Activated CD4-positive, CD25-positive, alpha-beta regulatory T cell treated with anti-CD3 and anti-CD28 coated beads, Interleukin-2, amount 50 U/mL, for 72 hours (primary cell): ENCODE measurements at regions not wholly inside any gene's neighbourhood (a gene's known extent, or its start where the extent isn't known, plus 50 kb on each side); places are given as distances from the start of the nearest gene placed in this dataset.

Source experiments
- DNase-seq: peaks from one replicate; pipeline ENCODE4 v3.0.0; 2021

DNA sequence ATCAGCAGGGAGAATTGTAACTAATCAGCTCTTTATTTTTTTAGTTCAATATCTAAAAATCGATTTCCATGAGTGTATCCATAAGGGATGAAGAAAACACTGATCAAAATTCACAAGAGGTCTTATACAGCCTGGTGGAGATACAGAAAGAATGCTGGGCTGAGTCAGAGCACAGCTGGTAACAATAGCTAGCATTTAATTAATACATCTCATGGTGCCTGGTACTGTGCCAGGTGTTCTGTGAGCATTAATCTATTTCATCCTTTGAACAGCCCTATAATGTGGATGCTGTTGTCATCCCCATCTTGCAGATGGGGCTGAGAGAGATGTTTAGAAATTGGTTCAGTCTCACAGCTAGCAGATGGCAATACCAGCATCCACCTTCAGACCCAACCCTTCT lies 250.9 kb upstream of the RPS6KA3 start:
- no peak for DNase-seq

DNA sequence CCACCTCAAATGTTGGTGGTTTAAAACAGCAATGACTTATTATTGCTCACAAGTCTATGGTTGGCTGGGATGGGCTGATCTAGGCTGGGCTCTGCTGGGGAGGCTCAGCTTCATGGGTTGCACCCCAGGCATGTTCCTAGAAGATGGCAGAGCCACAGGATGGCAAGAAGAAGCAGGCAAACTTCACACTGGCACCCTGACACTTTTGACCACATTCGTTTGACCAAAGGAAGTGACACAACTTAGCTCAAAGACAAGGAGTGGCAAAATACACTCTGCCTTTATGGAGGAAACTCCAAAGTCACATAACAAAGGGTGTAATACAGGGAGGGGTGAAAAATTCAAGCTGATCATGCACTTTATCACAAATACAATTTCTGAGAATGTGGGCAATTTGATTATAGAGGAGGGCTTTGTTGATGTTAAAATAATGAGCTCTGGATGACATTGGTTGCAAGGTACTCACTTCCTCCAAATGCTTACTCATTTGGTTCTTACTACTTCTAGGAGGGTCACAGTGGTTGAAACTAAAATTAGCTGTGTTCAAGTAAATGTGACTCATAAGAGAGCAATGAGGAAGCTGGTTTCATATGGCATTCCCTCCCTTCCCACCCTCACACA lies 249.2 kb upstream of the RPS6KA3 start:
- no peak for DNase-seq

DNA sequence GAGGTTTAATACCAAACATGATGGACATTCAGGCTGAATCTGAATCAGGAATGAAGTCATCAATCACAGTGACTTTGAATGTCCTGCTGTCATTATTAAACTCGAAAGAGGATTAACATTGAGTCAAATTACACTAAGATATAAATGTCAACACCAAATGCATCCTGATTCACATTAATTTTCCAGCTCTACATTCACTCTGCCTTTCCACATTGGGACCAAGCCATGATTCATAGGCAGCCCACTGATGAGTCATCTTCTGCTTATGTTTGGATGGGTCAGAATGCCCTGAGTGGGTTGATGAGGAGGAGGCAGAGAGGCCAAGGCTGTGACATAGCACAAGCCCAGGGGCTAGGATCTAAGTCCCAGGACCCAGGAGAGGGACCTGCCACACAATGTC lies 247.6 kb upstream of the RPS6KA3 start:
- no peak for DNase-seq

GRCh38 chrX:20513185-20513584 lies 246.5 kb upstream of the RPS6KA3 start:
- no peak for DNase-seq

GRCh38 chrX:20511792-20512191 lies 245.1 kb upstream of the RPS6KA3 start:
- DNase-seq = no peak

DNA sequence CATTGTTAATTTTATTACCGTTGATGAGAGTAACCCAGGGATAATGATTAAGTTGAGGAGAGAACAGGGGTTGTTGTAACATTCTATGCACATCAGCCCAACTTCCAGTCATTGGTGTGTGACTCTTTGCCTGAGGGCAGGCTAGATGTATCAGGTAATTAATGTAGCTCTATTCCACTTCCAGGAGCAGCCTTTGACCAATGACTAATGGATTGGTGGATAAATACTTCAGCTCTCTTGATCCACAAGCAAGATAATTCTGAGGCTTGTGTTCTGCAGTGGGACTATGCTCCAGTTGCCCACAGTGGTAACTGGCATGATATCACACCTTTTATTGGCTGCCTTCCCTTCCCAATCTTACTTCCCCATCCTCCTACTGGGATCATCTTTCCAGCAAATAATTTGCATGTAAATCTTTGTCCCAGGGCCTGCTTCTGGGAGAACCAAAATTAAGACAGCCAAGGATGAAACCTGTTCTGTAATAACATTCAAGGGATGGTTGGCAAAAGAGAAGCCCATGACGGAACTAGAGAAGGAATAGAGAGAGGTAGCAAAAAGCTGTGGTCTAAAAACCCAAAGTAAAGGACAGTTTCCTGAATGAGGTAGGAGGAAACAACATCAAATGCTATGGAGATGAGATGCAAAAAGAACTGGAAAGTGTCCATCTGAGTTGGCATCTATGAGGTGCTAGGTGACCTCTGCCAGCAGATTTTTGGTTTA lies 241.4 kb upstream of the RPS6KA3 start:
- DNase-seq = no peak

DNA sequence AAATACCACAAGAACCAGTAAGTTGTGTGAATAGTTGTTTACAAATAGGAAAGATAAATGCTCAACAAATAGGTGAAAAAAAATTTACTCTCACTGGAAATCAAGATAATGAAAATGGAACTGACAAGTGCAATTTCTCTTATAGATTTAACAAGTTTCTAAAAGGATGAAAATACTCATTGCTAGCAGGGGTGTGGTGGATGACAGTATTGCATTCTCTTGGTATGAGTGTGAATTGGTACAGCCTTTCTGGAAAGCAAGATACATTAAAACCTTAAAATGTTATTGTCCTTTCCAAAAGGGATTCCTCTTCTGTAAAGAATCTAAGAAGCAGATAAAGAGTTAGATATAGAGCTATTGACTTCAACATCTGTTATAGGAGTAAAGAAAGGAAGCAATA lies 240.0 kb upstream of the RPS6KA3 start:
- DNase-seq = no peak

GRCh38 chrX:20500949-20501348 lies 234.2 kb upstream of the RPS6KA3 start:
- DNase-seq = no peak

GRCh38 chrX:20500171-20500865 lies 233.6 kb upstream of the RPS6KA3 start:
- DNase-seq = no peak

GRCh38 chrX:20499763-20500162 lies 233.1 kb upstream of the RPS6KA3 start:
- DNase-seq = no peak

- no peak for DNase-seq
Observed at GRCh38 chrX:20498851-20499635, 232.3 kb upstream of the RPS6KA3 start.

DNA sequence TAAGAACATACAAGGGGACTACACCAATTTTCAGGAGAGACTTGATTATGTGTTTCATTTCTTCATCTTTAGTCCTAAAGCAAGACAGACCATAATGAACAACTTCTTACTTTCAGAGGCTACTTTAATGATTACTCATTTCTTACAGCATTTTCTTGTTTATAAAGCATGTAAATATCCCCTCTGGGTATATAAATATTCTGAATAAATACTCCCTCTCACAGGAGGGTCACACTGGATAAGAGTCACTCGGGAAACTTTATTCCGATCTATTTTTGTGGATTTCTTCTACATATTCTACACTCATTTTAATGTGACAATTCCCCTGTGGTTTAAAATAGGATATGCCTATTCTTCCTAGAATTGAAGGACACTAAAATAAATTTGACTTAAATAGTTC lies 228.9 kb upstream of the RPS6KA3 start:
- no peak for DNase-seq

- DNase-seq = no peak
Observed at GRCh38 chrX:20488473-20488872, 221.8 kb upstream of the RPS6KA3 start.

DNA sequence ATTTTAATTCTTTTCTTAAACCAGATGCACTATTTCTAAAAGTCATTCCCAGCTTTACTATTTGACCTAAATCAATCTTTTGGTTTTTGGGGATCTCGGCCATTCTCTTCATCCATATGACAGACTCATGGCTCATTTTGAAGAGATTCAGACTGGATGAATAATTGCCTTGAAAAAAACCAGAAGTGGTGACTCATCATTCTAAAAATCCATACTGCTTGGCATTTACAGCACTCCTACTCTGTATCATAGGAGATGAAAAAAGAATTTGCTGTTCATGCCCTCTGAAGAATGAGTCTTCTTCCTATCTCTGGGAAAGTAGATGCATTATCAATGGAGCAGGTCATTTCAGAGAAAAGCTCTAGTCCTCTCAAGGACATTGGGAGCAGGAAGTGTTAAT lies 220.5 kb upstream of the RPS6KA3 start:
- DNase-seq = no peak

DNA sequence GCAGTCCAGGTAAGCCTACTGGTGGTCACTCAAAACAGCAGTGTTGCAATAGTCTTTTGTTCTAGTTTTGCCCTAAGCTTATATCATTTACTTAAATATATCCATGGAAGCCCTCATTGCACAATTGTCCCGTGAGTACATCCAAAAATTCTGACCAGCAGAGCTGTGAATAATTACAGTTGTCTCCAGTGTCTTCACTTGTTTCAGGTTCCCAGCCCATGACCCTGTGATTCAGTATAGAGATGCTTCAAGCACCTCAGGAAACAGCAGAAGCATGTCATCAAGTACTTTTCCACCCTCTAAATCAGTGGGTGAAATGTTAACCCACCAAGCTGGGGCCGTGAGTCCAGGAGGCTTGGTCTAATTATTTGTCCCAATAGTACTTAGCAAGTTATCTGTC lies 214.9 kb upstream of the RPS6KA3 start:
- no peak for DNase-seq

DNA sequence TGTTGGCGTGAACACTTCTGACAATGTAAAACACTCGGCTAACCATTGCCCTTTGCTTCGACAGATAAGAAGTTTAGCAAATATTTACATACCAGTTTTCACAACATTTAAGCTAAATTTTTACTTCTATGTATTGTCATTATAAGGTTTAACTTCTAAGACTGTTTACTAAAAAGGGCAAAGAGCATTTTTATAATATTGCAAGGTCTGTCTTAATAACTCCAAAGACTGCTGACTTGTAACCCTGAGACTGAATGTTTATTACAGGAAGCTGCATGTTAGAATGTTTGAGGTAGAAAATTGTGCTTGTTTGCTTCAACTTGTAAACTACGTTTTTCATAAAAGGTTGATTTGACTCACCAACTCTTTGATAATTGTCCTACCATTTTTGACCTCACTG lies 213.2 kb upstream of the RPS6KA3 start:
- DNase-seq = no peak

- no peak for DNase-seq
Observed at GRCh38 chrX:20479048-20479447, 212.3 kb upstream of the RPS6KA3 start.

- no peak for DNase-seq
Observed at GRCh38 chrX:20477836-20478524, 211.3 kb upstream of the RPS6KA3 start.

DNA sequence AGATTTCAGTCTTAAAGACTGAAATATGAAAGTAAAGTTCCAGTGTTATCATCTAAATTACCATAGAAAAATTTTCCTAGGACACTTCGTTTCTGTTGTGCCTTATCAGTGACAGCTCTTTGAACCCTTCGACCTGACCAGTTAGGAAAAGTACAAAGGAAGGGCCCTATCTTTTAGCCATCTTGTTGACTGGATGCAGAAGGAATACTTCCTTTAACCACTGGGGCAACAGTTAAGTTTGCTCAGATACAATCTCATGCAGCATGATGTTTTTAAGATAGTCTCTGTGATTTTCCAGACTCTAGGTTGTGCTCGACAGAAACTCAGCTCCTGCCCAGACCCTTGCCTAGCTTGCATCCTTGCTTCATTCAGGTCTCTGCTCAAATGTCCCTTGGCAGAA lies 210.5 kb upstream of the RPS6KA3 start:
- no peak for DNase-seq

DNA sequence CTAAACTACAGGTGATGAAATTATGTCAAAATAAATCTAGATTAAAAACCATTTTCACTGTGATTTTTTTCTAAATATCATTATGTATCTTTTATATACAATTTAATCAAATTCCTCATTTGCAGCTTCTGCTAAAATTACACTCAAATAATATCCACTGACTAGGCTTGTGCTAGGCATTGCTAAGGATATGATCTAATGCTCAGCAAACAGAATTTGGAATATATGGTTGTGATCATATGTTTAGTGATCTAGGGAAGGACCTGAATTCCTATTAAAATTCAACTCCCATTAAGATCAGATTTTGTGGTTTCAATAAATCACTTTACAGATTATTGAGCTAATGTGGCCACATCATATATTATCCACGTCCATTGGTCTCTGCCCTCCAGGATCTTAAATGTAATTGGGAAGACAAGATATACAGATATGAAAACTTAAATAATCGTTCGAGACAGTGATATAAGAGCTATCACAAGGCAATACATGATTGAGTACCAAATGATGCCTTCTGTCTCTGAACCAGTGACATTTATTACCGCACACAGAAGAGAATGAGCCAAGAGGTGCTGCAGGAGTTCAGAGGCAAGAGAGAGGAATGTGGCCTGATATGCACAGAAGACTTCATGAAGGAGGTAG lies 206.0 kb upstream of the RPS6KA3 start:
- no peak for DNase-seq

GRCh38 chrX:20472148-20472547 lies 205.4 kb upstream of the RPS6KA3 start:
- no peak for DNase-seq

DNA sequence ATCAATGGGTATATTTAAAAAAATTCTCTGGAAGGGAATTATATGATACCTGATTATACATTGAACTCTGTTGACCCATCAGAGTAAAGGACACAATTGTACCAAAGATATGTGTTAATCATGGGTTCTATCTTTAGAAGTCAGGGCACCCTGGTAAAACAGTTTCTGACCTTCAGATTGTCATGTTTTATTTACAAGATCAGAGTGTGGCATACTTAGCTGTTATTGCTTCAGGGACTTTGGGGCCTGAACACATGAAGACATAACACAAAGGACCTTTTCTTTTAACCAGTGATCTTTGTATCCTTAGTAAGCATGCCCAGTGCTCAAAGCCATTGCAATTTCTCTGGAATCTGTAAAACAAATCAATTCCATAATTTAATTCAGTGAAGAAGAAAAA lies 204.8 kb upstream of the RPS6KA3 start:
- no peak for DNase-seq
